Activated naive CD4-positive, alpha-beta T cell treated with anti-CD3 and anti-CD28 coated beads, Interleukin-2, amount 10 ng/mL, durations not matched to agents 7 days and 5 days (primary cell): ENCODE measurements at regions not wholly inside any gene's neighbourhood (a gene's known extent, or its start where the extent isn't known, plus 50 kb on each side); places are given as distances from the start of the nearest gene placed in this dataset.

Source experiments
- CTCF ChIA-PET: fragments of 350-600 bp; sonication (Branson Sonifier 250); formaldehyde crosslinking; loops from one replicate; lab custom pipeline; 2021; ENCODE audit warnings: antibody characterized with exemption; lab: Charles Lee
- DNase-seq: peaks from one replicate; pipeline ENCODE4 v3.0.0-alpha.2; 2020
- H3K27ac Mint-ChIP-seq: one replicate; pipeline ENCODE4 v1.8.0; 2021; ENCODE audit warnings: mild to moderate bottlenecking, moderate library complexity, mixed read lengths
- H3K27me3 Mint-ChIP-seq: one replicate; pipeline ENCODE4 v1.8.0; 2021; ENCODE audit warnings: mild to moderate bottlenecking, mixed read lengths
- H3K36me3 Mint-ChIP-seq: one replicate; pipeline ENCODE4 v1.8.0; 2021; ENCODE audit warnings: mixed read lengths
- H3K4me1 Mint-ChIP-seq: one replicate; pipeline ENCODE4 v1.8.0; 2021; ENCODE audit warnings: mixed read lengths
- H3K4me3 Mint-ChIP-seq: one replicate; pipeline ENCODE4 v1.8.0; 2021; ENCODE audit warnings: mild to moderate bottlenecking, moderate library complexity, mixed read lengths
- H3K9me3 Mint-ChIP-seq: one replicate; pipeline ENCODE4 v1.8.0; 2021; ENCODE audit warnings: mixed read lengths

DNA sequence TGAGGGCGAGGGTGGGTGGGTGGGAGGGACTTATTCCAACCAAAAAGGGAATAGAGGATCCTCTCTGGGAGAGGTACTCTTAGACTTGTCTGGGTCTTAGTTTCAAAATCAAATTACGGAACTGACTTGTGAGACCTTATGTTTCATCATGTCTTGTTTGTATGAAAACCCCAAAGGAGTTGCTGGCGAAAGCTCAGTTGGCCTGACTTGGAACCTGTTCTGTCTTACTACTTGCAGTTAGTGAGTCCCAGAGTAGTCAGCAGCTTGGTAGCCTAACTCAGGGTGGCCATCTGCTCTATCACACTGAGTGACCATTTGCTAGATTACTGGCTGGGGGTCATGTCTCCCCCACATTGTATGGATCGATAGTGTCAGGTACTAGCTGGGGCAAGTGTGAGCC, 114.9 kb upstream of the MOCS1 start:
- no peak for DNase-seq
- Mint-ChIP-seq H3K9me3 (peaks cover 4% of the 10 kb centered on the region), H3K4me1 (no peaks in the 10 kb centered on the region), H3K36me3 (no peaks in the 10 kb centered on the region), H3K27me3 (no peaks in the 10 kb centered on the region), H3K27ac (no peak overlapping the region), H3K4me3 (no peak overlapping the region)
- CTCF ChIA-PET = no interaction called here

DNA sequence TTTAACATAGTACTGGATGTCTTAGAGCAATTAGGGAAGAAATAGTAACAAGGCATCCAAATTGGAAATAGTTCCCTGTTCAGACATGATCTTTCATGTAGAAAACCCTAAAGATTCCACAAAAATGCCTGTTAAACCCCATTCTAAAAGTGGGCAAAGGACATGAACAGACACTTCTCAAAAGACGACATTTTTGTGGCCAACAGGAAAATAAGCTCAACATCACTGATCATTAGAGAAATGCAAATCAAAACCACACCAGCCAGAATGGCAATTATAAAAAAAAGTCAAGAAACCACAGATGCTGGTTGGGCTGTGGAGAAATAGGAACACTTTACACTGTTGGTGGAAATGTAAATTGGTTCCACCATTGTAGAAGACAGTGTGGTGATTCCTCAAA, 109.9 kb upstream of the MOCS1 start:
- DNase-seq = no peak
- no peaks in the 10 kb centered on the region for H3K9me3 Mint-ChIP-seq
- no peaks in the 10 kb centered on the region for H3K4me1 Mint-ChIP-seq
- H3K4me3 Mint-ChIP-seq = no peak overlapping the region
- CTCF ChIA-PET = no interaction called here
- H3K27me3 Mint-ChIP-seq = no peaks in the 10 kb centered on the region
- no peak overlapping the region for H3K27ac Mint-ChIP-seq
- H3K36me3 Mint-ChIP-seq = no peaks in the 10 kb centered on the region

GRCh38 chr6:40042232-40042631, 108.0 kb upstream of the MOCS1 start:
- Mint-ChIP-seq H3K4me3 (no peak overlapping the region), H3K9me3 (no peaks in the 10 kb centered on the region), H3K36me3 (no peaks in the 10 kb centered on the region), H3K27me3 (no peaks in the 10 kb centered on the region), H3K4me1 (no peaks in the 10 kb centered on the region), H3K27ac (no peak overlapping the region)
- CTCF ChIA-PET = no interaction called here
- no peak for DNase-seq

DNA sequence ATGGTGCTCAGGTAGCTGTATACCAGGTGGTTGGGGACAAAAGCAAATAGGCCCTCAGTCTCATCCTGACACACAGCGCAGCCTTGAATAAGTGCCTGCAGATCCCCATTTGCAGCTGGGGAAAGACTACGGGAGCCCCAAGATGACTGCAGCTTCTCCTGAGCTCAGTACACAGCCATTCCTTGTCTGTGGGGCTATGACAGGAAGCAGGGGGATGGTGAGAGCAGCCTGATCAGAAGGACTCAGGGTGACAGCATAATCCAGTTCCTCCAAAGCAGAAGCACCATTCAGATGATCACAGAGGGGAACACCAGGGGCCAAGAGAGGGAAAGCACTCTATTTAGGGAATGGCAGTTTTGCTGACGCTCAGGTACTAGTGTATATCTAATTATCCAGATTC, 104.8 kb upstream of the MOCS1 start:
- Mint-ChIP-seq H3K27me3 (no peaks in the 10 kb centered on the region), H3K4me3 (no peak overlapping the region), H3K27ac (no peak overlapping the region), H3K4me1 (no peaks in the 10 kb centered on the region), H3K9me3 (no peaks in the 10 kb centered on the region), H3K36me3 (no peaks in the 10 kb centered on the region)
- CTCF ChIA-PET = no interaction called here
- no peak for DNase-seq

DNA sequence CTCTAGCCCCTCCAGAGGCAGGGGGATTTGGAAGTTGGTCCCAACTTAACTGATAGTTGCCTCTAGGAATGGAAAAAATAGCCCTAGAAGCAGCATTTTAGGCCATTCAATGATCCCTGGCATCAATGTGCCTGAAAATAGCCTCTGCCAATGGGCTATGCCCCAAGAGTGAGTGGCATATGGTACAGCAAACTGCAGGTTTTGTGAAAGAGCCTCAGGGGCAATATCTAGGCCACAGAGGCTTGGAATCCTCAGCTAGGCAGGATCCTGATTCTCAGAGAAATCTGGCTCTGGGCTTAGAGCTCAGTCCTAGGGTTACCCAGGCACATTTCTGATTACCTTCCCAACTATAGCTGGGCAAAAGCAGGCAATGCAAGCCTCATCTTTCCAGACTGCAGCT, 104.4 kb upstream of the MOCS1 start:
- CTCF ChIA-PET = no interaction called here
- H3K27me3 Mint-ChIP-seq = no peaks in the 10 kb centered on the region
- DNase-seq = no peak
- H3K36me3 Mint-ChIP-seq = no peaks in the 10 kb centered on the region
- H3K9me3 Mint-ChIP-seq = no peaks in the 10 kb centered on the region
- no peaks in the 10 kb centered on the region for H3K4me1 Mint-ChIP-seq
- H3K4me3 Mint-ChIP-seq = no peak overlapping the region
- H3K27ac Mint-ChIP-seq = no peak overlapping the region

GRCh38 chr6:40037271-40037670, 103.0 kb upstream of the MOCS1 start:
- Mint-ChIP-seq H3K36me3 (no peaks in the 10 kb centered on the region), H3K9me3 (no peaks in the 10 kb centered on the region), H3K27ac (no peak overlapping the region), H3K27me3 (no peaks in the 10 kb centered on the region), H3K4me1 (no peaks in the 10 kb centered on the region), H3K4me3 (no peak overlapping the region)
- CTCF ChIA-PET = no interaction called here
- no peak for DNase-seq

- H3K9me3 Mint-ChIP-seq = no peaks in the 10 kb centered on the region
- no peaks in the 10 kb centered on the region for H3K27me3 Mint-ChIP-seq
- no peak overlapping the region for H3K4me3 Mint-ChIP-seq
- H3K36me3 Mint-ChIP-seq = no peaks in the 10 kb centered on the region
- H3K27ac Mint-ChIP-seq = no peak overlapping the region
- H3K4me1 Mint-ChIP-seq = no peaks in the 10 kb centered on the region
- DNase-seq = no peak
- CTCF ChIA-PET = no interaction called here
Measured at GRCh38 chr6:40036186-40036585, 101.9 kb upstream of the MOCS1 start.

DNA sequence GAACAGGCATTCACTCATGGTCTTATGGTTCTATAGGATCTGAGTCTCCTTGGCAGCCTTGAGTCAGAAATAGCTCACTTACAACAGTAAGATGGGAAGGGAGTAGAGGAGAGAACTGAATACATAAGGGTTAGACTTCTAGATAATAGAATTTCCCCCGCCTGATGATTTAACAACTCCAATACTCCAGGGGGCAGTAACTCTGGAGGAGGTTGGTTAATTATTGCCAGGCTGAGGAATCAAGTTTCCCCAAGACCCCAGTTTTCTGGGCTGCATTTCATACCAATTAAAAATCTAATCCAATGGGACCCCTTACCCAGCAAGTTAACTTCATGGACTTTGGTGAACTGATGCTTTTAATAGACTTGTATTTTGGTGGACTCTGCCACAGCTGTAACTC, 94.2 kb upstream of the MOCS1 start:
- Mint-ChIP-seq H3K27ac (no peak overlapping the region), H3K27me3 (no peaks in the 10 kb centered on the region), H3K36me3 (no peaks in the 10 kb centered on the region), H3K9me3 (no peaks in the 10 kb centered on the region), H3K4me1 (no peaks in the 10 kb centered on the region), H3K4me3 (no peak overlapping the region)
- CTCF ChIA-PET = no interaction called here
- no peak for DNase-seq

GRCh38 chr6:40022867-40023266, 88.6 kb upstream of the MOCS1 start:
- Mint-ChIP-seq H3K27ac (no peak overlapping the region), H3K4me3 (no peak overlapping the region), H3K4me1 (no peaks in the 10 kb centered on the region), H3K27me3 (no peaks in the 10 kb centered on the region), H3K36me3 (no peaks in the 10 kb centered on the region), H3K9me3 (no peaks in the 10 kb centered on the region)
- CTCF ChIA-PET = no interaction called here
- no peak for DNase-seq

DNA sequence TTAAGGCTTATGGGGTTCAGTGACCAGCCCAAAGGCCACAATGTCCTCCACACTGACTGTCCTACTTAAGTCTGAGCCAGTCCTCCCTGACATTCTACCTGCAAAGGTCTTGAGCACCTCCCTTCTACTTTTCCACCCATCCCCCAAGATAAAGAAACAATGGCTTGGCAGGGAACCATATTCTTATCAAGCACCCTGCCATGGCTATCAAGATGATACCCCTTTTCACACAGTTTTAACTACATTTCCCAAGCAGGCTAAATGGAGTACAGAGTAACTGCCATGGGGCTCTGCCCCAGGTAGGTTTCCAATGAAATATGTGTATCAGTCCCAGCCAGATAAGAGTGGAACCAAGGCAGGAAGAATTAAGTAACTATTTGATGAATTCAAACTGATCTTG, 85.9 kb upstream of the MOCS1 start:
- CTCF ChIA-PET = no interaction called here
- peaks cover 2% of the 10 kb centered on the region for H3K9me3 Mint-ChIP-seq
- no peaks in the 10 kb centered on the region for H3K4me1 Mint-ChIP-seq
- H3K4me3 Mint-ChIP-seq = no peak overlapping the region
- no peaks in the 10 kb centered on the region for H3K36me3 Mint-ChIP-seq
- DNase-seq = no peak
- no peaks in the 10 kb centered on the region for H3K27me3 Mint-ChIP-seq
- H3K27ac Mint-ChIP-seq = no peak overlapping the region

DNA sequence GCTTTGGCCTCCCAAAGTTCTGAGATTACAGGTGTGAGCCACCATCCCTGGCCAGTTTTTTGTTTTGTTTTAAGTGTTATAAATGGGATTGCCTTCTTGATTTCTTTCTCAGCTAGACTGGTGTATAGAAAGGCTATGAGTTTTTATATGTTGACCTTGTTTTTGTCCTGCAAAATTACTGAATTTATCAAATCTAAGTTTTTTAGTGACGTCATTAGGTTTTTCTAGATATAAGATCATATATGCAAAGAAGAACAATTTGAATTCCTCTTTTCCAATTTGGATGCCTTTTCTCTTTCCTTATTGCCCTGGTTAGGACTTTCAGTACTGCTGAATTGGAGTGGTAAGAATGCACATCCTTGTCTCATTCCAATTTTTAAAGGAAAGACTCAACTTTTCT, 81.3 kb upstream of the MOCS1 start:
- CTCF ChIA-PET = no interaction called here
- H3K27ac Mint-ChIP-seq = no peak overlapping the region
- H3K4me3 Mint-ChIP-seq = no peak overlapping the region
- no peak for DNase-seq
- H3K27me3 Mint-ChIP-seq = no peaks in the 10 kb centered on the region
- H3K4me1 Mint-ChIP-seq = no peaks in the 10 kb centered on the region
- H3K36me3 Mint-ChIP-seq = no peaks in the 10 kb centered on the region
- H3K9me3 Mint-ChIP-seq = peaks cover 2% of the 10 kb centered on the region

GRCh38 chr6:40011844-40012243, 77.6 kb upstream of the MOCS1 start:
- no peaks in the 10 kb centered on the region for H3K9me3 Mint-ChIP-seq
- H3K27ac Mint-ChIP-seq = no peak overlapping the region
- no peaks in the 10 kb centered on the region for H3K36me3 Mint-ChIP-seq
- CTCF ChIA-PET = no interaction called here
- H3K4me1 Mint-ChIP-seq = no peaks in the 10 kb centered on the region
- no peak for DNase-seq
- no peak overlapping the region for H3K4me3 Mint-ChIP-seq
- no peaks in the 10 kb centered on the region for H3K27me3 Mint-ChIP-seq

DNA sequence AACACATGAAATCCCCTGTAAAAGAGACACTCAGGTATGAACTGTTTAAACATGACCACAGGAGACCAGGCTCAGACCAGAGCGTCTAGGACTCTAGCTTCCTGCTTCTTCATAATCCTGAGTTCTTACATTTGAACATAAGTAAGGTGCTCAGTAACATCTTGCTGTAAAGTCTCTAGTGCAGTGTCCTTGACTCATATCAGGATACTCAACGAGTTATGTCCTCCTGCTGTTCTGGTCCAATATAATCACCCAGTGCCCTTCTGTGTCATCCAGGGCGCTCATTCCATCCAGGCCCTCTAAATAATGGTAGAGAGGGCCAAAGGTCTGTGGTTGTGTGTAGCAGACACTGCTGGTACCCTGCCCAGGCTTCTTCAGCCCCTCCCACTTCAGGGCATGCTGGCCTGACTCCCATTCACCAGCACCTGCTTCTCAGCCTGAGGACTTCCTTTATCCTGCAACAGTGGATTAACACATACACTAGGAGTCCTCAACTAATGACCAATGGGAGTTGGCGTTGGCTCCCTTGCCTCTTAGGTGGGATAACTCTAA, 66.8 kb upstream of the MOCS1 start:
- Mint-ChIP-seq H3K4me3 (no peak overlapping the region), H3K9me3 (peaks cover 24% of the 10 kb centered on the region), H3K27me3 (no peaks in the 10 kb centered on the region), H3K36me3 (no peaks in the 10 kb centered on the region), H3K27ac (no peak overlapping the region), H3K4me1 (no peaks in the 10 kb centered on the region)
- DNase-seq = no peak
- CTCF ChIA-PET = no interaction called here

DNA sequence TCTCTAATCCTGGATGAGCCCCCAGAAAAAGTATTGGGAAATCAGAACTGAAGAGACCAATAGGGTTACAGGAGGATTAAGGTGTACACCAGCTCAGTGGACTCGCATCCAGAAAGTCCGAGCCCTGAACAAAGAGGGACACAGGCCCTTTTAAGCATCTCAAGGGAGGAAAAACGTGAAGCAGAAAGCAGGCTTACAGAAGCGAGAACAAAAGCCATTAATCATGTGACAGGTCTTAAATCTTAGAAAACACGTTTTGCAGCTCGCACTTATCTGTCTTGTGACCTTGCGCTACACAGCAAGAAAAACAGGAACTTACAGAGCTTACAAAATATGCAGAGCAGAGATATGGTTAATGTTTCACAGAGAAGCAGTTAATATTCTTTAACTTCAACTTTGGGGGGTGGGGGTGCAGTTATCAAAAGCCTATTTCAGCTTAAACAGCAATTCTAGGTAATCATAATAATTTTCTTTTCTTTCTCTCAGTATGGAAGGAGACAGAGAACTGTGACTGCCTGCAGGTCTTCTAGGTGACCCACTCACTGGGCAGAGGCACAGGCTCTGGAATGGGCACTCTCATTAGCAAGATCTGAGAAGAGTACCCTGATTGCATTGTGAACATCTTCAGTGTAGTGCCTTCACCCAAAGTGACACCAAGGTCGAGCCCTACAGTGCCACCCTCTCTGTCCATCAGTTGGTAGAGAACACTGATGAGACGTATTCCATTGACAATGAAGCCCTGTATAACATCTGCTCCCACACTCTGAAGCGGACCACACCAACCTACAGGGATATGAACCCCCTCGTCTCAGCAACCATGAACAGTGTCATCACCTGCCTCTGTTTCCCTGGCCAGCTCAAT, 65.0 kb upstream of the MOCS1 start:
- H3K36me3 Mint-ChIP-seq = no peaks in the 10 kb centered on the region
- CTCF ChIA-PET = no interaction called here
- no peak for DNase-seq
- H3K27ac Mint-ChIP-seq = no peak overlapping the region
- H3K9me3 Mint-ChIP-seq = peaks cover 24% of the 10 kb centered on the region
- no peaks in the 10 kb centered on the region for H3K4me1 Mint-ChIP-seq
- H3K27me3 Mint-ChIP-seq = no peaks in the 10 kb centered on the region
- no peak overlapping the region for H3K4me3 Mint-ChIP-seq

- CTCF ChIA-PET = no interaction called here
- no peak overlapping the region for H3K27ac Mint-ChIP-seq
- DNase-seq = no peak
- H3K4me1 Mint-ChIP-seq = no peaks in the 10 kb centered on the region
- peaks cover 26% of the 10 kb centered on the region for H3K9me3 Mint-ChIP-seq
- H3K36me3 Mint-ChIP-seq = no peaks in the 10 kb centered on the region
- H3K4me3 Mint-ChIP-seq = no peak overlapping the region
- H3K27me3 Mint-ChIP-seq = no peaks in the 10 kb centered on the region
Measured at GRCh38 chr6:39998126-39998525, 63.9 kb upstream of the MOCS1 start.
